LNCAP (cell line): ENCODE measurements at regions not wholly inside any gene's neighbourhood (a gene's known extent, or its start where the extent isn't known, plus 50 kb on each side); places are given as distances from the start of the nearest gene placed in this dataset.

Experiments
- TF ChIP-seq, protein P1 (sequence below): fragments of 450-650 bp; IDR thresholded peaks from 2 replicates; pipeline ENCODE4 v1.5.1; 2017; ENCODE audit warnings: mild to moderate bottlenecking

DNA sequence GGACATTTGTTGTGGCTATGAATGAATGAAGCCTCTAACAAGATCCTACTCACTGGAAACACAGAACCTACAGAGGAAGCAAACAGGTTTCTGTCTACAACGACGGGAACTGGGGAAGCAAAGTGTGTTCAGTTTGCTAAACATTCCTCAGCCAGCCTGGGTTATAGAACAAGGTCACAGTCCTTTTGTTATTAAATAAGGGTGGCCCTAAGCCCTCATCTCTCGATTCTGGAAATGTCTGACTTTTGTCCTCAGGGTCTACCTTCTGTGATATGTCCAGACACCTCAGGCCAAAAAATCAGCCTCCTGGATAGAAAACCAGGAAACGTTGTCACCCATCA lies 64.6 kb upstream of the ARHGEF7 start:
- TF ChIP-seq, protein P1, sequence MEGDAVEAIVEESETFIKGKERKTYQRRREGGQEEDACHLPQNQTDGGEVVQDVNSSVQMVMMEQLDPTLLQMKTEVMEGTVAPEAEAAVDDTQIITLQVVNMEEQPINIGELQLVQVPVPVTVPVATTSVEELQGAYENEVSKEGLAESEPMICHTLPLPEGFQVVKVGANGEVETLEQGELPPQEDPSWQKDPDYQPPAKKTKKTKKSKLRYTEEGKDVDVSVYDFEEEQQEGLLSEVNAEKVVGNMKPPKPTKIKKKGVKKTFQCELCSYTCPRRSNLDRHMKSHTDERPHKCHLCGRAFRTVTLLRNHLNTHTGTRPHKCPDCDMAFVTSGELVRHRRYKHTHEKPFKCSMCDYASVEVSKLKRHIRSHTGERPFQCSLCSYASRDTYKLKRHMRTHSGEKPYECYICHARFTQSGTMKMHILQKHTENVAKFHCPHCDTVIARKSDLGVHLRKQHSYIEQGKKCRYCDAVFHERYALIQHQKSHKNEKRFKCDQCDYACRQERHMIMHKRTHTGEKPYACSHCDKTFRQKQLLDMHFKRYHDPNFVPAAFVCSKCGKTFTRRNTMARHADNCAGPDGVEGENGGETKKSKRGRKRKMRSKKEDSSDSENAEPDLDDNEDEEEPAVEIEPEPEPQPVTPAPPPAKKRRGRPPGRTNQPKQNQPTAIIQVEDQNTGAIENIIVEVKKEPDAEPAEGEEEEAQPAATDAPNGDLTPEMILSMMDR: no peak

DNA sequence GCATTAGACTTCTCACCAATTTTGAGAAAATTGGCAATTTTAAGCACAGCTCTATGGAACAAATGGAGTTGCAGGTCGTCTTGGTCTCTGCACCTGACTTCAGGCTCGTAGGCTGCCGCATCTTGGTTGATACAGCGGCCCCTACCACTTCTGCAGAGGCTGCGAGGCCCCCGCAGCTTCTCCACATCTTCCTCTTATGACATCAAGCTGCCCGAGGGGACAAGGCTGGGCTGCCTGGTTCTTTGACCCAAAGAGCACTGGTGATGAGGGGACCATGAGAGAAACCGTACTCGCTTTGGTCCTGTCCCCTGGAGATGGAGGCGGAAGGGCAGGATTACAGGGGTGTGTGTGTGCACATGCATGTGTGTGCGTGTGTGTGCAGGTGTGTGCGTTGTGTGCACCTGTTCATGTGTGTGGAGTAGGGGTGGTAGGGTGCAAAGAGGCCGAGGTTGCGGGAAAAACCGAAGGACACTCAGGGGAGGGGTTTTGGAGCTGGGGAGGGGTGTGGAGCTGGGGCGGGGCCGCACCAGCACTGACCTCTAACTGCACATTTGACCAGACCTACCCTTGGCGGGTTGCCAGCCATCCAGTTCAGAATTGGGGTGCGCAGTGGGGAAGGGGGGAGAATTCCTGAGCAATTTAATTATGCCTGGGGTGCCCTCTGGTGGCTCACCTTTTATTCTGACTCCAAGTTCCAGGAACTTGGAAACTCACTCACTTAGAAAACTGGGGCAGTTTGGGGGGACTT lies 65.1 kb upstream of the ARHGEF7 start:
- TF ChIP-seq, protein P1: peak; percentile 50; the same call in 1 of the 2 replicates

DNA sequence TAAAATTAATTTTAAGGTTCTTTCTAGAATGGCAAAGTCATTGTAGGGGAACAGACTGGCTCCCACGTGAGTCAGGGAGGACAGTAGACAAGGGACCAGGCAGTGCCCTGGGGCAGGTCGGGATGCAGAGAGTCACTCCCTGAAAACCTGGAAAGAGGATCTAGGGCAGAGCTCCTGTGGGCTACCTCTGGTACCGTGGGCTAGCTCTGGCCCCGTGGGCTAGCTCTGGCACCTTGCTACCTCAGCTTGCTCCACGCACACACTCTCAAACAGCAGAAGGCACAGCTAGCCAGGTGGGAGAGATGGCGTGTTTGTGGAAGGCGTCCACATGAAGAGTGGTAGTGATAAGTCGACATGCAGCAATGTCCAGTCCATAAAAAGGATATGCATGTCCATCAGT lies 66.7 kb upstream of the ARHGEF7 start:
- TF ChIP-seq, protein P1: no peak

DNA sequence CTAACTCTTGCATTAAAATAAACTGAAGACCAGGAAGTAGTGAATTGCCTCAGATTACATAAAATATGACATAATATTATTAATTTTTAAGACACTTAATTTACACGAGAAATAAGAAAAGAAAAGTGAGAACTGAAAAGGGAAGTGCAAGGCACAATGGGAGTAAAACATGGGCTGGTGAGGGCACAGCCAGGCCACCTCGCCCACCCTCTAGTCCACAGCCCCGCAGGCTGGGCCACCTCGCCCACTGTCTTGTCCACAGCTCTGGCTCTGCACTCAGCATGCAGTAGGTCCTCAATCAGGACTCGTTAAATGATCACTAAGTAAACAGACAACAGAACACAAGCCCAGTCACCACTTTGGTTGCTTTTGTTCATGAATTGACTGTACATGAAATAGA lies 67.8 kb upstream of the ARHGEF7 start:
- TF ChIP-seq, protein P1: no peak

DNA sequence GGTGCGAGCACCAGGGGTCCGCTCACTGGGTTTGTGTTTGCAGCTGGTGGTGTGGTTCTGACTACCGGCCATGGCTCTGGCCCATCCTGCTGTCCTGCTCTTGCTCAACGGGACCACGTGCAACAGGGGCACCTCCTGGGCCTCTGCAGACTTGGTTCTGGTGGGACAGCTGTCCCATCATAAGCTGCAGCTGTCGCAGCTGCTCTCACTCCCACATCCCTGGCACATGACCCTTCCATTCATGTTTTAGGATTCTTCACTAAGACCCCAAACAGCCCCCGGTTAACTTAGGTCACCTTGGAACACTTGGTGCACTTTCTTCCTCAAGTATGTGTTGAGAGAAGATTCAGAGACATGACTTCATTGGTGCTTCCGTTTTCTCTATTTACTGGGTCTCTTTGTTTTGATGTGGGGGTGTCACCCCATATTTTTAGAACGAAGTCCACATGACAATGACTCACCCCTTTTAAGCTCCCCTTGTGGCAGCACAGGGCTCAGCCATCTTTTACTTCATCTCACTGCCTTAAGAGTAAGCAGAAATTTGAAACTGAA lies 68.4 kb upstream of the ARHGEF7 start:
- TF ChIP-seq, protein P1: no peak

DNA sequence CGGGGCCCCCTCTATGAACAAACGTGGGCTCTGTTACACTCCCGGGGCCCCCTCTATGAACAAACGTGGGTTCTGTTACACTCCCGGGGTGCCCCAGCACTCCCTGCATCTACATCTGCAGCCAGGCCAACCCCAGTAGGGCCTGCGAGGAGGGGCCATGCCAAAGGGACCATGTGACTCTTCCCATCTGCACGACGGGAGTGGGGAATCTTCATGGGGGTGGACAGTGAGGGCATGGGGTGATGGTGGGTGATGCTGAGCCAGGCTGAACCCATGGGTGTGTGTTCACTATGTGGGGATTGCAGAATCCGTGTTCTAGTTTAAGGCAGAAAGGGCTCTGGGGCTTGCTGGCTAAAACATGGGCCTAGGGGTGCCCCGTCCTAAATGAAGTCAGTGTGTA lies 69.9 kb upstream of the ARHGEF7 start:
- TF ChIP-seq, protein P1: no peak

DNA sequence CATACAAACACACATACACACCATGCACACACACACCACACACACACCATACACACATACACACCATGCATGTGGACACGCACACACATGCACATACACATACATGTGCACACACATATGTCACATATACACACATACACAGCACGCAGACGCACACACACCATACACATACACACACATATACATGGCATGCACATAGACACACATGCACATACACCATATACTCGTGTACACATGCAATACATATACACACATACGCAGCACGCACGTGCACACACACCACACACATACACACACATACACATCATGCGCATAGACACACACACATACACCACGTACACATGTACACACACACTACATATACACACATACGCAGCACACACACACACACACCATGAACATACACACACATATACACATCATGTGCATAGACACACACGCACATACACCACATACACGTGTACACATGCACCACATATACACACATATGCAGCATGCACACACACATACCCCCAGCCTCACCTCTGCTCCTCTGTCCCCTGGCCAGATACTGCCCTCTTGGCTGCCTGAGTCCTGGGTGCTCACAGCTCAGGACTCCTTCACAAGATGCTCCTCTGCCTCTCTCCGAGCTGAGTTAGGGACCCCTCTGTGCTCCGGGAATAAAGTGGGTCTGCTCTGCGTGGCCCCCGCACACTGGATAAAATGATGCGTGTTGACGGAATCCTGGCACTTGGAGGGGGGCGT lies 70.9 kb upstream of the ARHGEF7 start:
- TF ChIP-seq, protein P1: no peak
